ENCODE measurements at regions not wholly inside any gene's neighbourhood (a gene's known extent, or its start where the extent isn't known, plus 50 kb on each side); places are given as distances from the start of the nearest gene placed in this dataset.

DNA sequence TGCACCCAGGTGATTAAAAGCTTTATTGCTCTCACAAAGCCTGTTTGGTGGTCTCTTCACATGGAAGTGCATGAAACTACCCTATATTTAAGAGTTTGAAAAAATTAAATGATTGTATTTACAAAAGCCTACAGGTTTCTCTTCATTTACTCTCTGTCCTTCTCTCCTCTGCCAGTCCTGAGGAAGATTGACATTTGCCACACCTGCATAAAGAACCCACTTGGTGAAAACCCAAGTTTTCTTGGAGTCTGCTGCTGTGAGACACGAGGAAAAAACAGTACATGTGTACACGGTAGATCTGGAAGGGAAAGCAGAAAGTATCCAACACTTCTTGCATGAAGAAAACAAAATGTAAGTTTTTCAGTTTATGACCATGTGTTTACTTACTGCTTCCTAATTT is 994.4 kb upstream of the POT1 start:
- TF ChIP-seq, protein P1, sequence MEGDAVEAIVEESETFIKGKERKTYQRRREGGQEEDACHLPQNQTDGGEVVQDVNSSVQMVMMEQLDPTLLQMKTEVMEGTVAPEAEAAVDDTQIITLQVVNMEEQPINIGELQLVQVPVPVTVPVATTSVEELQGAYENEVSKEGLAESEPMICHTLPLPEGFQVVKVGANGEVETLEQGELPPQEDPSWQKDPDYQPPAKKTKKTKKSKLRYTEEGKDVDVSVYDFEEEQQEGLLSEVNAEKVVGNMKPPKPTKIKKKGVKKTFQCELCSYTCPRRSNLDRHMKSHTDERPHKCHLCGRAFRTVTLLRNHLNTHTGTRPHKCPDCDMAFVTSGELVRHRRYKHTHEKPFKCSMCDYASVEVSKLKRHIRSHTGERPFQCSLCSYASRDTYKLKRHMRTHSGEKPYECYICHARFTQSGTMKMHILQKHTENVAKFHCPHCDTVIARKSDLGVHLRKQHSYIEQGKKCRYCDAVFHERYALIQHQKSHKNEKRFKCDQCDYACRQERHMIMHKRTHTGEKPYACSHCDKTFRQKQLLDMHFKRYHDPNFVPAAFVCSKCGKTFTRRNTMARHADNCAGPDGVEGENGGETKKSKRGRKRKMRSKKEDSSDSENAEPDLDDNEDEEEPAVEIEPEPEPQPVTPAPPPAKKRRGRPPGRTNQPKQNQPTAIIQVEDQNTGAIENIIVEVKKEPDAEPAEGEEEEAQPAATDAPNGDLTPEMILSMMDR (conservative IDR thresholded peaks at IDR 0.05 in 1 of 2, IDR thresholded peaks at IDR 0.05 in 1 of 2; ENCODE audit: low read depth in 1 of 2, low read length in 2 of 2) = no peak
- TF ChIP-seq EZH2 (IDR thresholded peaks at IDR 0.05; ENCODE audit: low read length, missing control alignments) = no peak

Measured in fibroblast of lung (primary cell).